ENCODE measurements at regions not wholly inside any gene's neighbourhood (a gene's known extent, or its start where the extent isn't known, plus 50 kb on each side); places are given as distances from the start of the nearest gene placed in this dataset.

DNA sequence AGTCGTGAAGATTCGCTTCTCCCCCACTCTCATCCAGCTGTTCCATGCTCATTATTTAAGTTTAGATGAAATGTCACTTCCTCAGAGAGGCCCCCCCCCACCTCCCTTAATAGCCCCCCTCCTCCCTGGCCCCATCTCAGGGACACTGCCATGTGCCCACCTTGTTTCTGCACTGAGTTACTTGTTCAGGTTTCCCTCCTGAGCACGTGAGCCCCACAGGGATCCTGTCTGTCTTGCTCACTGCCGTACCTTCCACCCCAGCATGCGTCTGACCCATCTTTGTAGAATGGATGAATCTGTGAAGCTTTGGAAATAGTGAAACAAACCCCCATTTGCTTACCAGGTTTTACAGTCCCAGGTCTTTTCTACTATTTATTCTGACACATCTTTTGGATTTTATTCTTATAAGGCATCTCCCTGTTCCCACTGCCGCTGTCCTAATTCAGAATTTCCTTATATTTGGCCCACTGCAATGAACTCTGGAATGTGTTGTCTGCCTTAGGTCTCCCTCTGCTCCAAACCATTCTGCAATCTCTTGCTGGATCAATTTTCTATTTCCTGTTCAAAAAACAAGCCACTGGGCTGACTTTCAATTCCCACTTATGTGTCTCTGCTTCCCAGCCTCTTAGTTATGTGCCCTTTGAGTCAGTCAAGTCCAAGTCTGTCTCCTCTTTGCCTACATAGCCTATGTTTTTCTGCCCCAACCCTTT is 136.5 kb upstream of the ECI2 start:
- TF ChIP-seq, protein P1, sequence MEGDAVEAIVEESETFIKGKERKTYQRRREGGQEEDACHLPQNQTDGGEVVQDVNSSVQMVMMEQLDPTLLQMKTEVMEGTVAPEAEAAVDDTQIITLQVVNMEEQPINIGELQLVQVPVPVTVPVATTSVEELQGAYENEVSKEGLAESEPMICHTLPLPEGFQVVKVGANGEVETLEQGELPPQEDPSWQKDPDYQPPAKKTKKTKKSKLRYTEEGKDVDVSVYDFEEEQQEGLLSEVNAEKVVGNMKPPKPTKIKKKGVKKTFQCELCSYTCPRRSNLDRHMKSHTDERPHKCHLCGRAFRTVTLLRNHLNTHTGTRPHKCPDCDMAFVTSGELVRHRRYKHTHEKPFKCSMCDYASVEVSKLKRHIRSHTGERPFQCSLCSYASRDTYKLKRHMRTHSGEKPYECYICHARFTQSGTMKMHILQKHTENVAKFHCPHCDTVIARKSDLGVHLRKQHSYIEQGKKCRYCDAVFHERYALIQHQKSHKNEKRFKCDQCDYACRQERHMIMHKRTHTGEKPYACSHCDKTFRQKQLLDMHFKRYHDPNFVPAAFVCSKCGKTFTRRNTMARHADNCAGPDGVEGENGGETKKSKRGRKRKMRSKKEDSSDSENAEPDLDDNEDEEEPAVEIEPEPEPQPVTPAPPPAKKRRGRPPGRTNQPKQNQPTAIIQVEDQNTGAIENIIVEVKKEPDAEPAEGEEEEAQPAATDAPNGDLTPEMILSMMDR (conservative IDR thresholded peaks at IDR 0.05; ENCODE audit: low read depth, low read length), result no peak
- no peak for TF ChIP-seq EZH2phosphoT487 (IDR thresholded peaks at IDR 0.05; ENCODE audit: borderline replicate concordance, low read length)
